GM18511 (cell line): ENCODE measurements at regions not wholly inside any gene's neighbourhood (a gene's known extent, or its start where the extent isn't known, plus 50 kb on each side); places are given as distances from the start of the nearest gene placed in this dataset.

Source experiments
- ATAC-seq: cut with Tn5 transposase; IDR thresholded peaks from one replicate; pipeline ENCODE4 v1.9.1; 2021; ENCODE audit warnings: mild to moderate bottlenecking, moderate library complexity; ENCODE audit not compliant: unreplicated experiment

DNA sequence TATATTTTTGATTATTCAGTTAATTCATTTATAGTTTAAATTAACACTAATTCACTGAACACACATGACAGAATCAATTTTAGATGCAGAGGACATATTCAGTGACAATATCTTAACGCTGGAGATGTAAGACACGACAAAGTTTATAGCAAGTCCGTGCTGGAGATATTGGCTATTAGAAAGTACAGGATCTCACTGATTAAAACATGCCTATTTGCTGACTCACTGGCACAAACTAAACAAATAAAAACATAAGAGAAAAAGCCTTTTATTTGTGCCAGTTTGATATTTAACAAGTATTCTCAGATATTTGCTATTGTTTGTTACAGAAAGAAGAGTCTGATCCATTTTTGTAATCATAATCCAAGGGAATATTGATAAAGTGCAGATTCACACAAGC is 1122.9 kb upstream of the B3GALT2 start:
- no peak for ATAC-seq

DNA sequence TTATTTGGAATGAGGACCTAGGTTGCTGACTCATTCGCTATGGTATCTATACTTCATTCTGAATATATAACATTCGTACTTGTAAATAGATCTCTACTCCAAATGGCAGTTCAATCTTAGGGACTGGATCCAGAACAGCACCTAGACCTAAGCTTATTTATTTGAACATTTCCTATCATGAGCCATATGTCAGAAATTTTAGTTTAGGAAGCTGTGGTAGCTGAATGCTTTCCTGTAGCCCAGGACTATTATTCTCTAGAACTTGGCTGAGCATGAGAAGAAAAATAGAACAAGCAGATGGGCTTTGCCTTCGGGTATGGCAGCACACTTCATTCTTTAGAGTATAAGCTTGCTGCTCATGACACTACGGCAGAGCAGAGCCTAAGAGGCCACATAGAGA is 1114.4 kb upstream of the B3GALT2 start:
- no peak for ATAC-seq

DNA sequence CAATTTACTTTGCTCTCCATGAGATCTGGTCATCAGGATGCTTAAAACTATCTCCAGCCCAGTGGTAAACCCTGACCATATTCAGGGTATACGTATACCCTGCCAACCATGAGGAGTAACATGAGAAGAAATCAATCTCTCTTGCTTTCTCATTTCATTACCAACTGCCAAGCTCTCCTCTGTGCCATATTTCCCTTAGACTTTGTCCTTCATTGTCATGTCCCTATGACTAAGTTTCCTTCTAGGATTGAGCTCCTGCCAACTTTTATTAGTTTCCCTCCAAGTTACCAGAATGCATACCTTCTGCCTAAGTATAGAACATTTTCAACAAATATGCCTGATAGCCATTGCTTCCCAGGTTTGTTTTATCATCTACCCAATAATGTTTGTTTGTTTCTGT is 1113.9 kb upstream of the B3GALT2 start:
- ATAC-seq, result no peak

DNA sequence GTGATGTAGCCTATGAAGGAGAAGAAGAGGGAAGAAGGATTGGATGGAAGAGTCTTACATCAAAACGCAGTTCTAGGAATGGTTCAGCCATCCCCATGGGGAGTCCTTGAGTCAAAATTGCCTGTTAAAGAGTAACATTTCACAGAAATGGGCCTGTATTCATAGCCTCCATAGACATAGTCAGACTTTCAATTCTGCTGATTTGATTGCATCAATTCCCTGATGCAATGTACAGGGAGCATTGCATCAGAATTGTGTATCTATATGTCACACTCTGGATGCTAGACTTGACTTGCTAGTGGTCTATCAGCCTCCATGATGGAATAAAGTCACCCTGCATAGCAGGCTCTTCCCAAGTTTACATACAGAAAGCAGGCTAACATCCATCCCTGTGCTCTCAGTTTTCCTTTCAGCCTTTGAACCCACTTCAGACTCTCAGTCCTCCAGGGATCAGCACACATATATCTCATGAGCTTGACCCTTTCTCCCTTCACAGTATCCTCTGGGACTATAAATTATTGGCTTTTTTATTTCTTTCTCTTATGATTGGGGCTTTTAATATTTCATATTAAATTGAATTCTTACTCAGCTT is 1111.7 kb upstream of the B3GALT2 start:
- ATAC-seq, result no peak

DNA sequence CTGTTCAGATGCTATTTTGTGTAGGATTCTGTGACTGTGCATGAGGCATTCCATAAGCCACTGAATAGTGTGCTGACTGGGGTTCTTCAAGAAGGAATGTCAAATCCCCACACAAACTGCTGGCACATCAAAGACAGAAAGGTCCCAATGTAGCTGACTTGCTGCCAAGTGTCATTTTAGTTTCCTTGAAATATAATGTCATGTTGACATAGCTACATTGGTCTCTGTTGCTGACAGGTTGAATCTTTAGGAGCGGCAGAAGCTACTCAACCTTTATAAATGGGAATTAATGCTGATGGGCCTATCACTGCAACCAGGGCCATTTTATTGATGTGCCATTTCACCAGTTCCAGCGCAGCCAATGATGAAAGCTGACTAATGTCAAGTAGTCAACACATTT is 1110.7 kb upstream of the B3GALT2 start:
- no peak for ATAC-seq

DNA sequence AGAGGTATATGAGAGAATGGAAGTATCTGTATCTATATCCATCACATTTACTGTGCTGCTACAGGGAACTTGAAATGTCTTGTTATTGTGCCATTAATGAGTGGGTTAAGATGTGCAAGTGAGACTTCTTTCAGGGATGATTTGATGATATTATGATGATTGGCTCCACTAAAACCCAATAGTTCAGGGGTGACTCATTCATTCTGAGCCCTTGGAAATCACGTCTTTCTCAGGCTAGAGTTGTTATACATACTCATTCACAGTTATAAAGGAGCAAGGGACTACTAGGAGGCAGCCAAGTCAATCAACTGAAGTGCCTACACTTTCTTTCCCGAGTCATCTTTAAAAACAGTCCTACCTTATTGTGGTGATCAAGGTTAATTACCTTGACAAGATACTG is 1109.8 kb upstream of the B3GALT2 start:
- no peak for ATAC-seq

DNA sequence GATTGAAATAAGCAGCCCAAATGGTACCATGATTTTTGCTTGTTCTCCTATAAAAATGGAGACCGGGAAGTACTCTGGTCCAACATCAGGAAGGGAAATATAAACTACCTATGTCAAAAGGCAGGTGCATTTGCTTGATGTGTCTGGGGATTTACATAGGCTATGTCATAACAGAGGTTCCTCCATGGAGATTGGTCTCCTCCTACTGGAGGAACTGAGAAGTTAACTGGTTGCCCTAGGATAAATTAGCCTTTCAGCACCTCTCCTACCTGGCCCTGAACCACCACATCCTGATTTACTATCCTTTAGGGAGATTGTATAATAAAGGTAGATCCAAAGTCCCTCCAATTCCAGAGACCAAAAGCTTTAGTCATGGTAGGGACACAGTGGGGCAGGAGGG is 1109.3 kb upstream of the B3GALT2 start:
- ATAC-seq, result peak; percentile 94

DNA sequence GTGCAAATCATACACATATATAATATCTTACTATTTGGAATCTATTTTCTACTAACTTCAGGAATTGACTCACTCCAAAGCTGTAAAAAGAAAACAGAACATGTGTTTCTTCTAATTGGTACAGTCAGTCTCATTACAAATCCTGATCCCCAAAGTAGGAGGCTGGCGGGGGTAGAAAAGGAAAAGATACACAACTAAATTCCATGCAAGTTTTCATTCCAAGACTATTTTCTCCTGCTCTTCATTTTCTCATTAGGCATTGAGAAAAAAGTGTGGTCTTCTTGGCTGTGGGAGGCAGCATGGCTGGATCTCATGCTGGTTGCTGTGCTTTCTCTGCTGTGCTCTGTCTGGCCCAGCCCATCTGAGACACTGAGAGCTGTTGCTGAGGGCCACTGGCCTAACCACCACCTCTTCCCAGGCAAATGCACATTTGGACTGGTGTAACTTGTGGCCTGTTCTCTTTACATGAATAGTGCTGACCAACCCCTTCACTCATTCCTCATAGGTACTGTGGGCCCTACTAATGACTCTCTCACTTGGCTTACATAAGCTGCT is 1107.5 kb upstream of the B3GALT2 start:
- ATAC-seq, result no peak

DNA sequence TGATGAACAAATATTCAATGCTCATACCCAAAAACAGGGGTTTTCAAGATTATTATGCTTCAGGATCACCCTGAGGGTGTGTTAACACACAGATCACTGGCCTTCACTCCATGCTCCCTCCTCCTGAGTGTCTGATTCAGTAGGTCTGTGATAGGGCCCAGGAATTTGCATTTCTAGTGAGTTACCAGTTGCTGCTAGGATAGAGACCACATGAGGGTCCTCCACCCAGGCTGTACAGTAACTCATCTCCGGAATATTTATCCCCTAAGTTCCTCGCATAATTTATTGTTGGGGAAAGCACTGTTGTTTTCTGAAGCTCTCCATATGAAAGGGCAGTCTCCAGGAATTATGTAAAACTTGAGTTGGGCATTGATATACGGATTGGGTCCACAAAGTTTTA is 1106.6 kb upstream of the B3GALT2 start:
- no peak for ATAC-seq

DNA sequence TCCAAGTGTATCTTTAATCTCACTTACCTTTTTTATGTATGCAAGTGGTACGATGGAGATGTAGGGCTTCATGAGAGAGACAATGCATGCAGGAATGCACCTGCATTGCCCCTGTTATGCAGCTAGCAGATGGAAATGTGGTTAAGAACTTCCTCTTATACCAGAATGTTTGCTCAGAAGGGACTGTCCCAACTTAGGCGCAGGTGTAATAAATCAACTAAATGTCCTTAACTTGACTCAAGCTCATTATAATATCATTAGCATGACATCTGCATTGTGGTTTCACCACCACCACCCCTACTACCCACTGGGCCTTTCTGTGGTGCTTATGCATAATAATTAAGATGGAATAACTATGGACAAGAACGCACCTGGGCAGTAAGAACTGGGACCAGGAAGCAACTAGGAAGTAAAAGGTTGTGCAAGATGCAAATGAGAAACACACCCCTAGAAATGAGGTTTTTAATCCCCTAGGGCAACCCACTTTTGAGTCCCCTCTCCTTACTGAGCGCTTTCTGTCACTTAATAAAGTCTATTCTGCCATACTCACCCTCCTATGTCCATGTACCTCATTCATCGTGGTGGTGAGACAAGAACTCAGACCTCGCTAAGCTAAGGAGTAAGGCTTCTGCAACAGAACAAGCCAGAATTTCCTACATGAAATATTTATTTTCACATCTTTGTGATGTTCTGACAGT is 1103.3 kb upstream of the B3GALT2 start:
- peak; percentile 95 for ATAC-seq

DNA sequence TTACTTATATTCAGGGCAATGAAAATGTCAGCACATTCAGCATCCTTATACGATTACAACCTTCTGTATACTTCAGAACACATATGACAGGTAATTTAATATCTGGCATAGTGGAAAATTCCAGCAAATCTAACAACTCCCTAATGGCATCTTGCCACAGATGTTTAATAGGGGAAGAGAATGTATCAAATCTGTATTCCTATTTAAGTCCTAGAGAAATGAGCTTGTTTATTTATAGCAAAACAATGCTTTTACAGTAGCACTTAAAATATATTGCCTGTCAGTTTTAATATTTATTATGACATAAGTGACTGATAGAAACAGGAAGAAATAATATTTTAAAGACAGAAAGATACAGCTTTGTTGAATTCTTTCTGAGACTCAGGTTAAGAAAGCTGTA is 1101.8 kb upstream of the B3GALT2 start:
- ATAC-seq, result no peak

DNA sequence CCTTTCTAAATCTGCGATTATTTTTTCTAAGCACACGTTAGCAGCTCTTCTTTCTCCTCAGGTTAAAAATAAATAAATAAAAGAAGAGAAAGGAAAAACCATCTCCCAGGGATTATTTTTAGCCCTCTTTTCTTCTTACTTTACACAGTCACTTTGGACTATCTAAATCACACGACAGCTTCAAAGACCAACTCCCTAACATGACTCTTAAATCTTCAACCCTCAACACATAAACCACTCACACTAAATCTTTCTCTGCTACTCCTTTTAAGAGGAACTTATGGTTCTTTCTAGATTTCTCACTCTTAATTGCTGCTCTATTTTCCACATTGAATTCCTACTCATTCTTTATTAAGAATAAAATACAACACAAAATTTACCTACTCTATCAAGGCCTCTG is 1095.0 kb upstream of the B3GALT2 start:
- ATAC-seq, result no peak

DNA sequence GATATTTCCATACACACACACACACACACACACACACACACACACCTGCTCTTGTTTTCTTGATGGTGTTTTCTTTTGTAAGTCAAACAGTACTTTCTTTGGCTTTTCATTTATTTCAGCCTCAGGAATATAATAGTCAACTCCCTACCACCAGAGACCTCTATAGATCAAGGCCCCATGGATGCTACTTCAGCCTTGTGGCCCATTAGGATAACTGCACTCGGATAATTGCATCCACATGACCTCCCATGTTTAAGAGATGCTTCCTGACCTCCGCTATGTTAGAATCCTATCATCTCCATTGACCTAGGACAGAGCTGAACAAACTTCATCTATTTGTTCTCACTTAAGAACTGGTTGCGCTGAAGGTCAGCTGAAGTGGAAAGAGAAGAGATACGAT is 1094.0 kb upstream of the B3GALT2 start:
- ATAC-seq, result no peak

DNA sequence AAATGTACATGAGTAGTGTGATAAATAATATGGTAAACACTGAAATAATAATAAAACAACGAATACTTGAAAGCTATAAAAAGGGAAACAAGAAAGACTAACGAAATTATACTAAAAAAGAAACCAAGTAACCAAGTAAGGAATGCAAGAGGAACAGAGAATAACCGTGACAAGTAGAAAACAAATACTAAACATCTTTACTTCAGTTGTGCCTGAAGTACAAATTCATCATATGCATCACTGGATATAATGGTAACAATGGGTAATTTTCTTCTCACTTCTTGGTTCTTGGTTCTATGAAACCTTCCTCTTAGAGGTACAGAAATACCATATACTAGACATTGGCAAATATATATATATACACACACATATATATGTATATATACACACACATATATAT is 1093.6 kb upstream of the B3GALT2 start:
- ATAC-seq, result peak; percentile 75

DNA sequence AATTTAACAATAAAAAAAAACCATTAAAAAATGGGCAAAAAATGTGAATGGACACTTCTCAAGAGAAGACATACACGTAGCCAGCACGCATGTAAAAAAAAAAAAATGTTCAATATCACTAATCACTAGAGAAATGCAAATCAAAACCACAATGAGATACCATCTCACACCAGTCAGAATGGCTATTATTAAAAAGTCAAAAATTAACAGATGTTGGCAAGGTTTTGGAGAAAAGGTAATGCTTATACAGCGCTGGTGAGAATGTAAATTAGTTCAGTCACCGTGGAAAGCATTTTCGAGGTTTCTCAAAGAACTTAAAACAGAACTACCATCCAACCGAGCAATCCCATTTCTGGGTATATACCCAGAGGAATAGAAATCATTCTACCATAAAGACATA is 1091.5 kb upstream of the B3GALT2 start:
- peak; percentile 55 for ATAC-seq

DNA sequence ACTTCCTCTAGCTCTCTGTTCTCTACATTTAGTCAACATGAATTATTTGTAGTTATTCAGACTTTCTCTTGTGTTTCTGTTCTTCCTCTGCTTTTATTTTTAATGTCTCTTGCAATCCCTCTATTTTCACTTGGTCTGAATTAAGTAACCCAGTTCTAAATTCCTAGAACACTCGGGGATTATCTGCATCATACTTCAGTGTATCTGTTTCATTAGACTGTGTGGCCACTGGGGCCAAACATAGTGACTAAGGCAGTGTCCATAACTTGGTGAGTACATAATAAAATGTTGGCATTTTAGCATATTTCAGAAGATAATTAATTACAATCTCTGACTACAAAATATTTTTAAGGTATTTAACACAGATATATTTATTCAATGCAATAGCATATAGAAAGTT is 1087.2 kb upstream of the B3GALT2 start:
- no peak for ATAC-seq

DNA sequence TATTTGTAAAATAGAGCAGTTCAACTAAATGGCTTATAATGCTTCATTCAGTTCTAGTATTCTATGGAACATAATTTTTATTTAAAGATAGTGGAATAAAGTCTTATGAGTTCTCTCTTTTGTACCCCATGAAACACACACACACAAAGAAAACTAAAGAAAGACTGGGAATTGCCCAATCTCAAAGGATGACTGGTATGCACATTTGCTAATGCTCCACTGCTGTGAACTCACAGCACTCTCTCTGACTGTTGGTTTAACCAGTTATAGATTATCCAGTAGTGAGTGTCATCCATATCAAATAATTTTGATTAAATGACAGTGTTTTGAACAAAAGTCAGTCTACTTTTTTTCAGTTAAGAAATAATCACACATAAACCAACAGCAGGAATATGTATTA is 1082.4 kb upstream of the B3GALT2 start:
- no peak for ATAC-seq

DNA sequence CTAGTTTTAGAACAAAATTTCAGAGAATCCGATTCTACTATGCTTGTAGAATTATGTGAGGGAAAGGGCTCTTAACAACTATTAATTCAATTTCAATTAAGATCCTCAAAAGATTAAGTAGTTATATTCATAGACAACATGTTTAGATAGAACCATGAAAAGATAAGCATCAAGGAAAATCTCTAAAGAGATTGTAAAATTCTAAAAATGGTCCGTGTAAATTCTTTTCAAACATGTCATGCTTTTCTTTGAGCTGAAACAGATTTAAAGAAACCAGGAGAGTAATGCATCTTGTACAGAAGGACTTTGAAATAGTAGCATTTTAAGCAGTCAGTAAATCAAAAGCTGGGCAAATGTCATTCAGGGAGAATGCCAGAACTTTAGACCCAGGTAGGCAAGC is 1080.6 kb upstream of the B3GALT2 start:
- ATAC-seq, result no peak

DNA sequence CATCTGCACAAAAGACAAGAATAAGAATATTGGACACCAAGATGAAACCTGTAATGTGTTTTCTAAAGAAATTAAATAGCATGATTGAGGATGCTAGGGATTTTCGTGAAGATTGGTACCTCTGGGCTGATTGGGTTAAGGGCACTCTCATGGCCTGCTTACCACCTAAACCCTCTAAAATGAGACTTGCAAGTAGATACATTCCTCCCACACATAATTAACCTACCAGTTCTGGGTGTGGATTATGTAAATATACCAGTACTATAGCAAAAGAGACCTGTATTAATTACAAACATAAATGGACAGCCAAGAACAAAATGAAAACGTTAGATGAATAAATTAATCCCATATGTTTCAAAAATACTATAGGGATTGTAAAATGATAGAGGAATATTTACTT is 1069.6 kb upstream of the B3GALT2 start:
- ATAC-seq, result no peak

DNA sequence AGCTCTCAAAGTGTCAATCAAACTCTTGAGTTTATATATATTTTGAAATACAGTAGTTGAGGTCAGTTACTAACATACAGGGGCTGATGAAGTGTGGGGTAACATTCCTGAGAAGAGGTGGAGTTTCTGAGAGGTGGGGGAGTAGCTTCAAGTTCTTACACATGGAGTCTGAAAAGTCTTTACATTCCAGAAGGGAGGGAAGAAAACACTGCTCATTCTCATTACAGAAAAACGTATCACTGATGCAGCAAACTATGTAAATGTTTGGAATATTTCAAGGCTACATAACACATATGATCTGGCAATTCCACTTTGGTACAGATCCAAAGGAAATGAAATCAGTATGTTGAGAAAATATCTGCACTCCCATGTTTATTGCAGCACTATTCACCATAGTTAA is 1065.8 kb upstream of the B3GALT2 start:
- no peak for ATAC-seq

DNA sequence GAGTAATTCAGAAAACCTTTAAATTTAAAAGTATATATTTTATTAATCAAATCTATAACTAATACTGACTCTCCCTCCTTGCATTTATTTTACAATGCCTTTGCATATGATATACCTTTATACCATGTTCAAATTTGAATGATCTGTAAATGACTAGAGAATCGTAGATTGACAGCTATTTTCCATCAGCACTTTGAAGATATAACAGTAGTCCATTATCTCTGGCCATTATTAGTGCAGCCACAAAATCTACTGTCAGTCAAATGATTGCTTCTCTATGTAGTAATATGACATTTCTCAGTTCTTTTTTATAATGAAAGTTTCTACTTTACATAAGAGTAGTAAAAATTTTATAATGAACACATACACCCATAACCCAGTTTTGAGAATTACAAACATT is 1054.8 kb upstream of the B3GALT2 start:
- no peak for ATAC-seq

DNA sequence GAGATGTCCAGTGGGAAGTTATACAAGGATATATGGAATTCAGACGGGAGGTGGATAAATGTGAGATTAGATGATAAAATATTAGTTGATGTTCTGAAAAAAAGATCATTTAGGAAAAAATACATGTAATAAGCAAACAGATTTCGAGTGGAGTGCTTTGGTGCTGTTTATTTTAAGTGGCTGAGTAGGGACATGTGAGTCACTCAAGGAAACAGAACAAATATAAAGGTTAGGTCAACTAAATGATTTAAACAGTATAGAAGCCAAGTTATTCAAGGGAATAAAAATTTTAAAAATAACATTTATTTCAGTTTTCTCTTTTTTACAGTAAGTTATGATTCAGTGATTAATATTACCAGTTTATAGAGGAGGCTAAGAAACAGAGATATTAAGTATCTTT is 1046.7 kb upstream of the B3GALT2 start:
- no peak for ATAC-seq
